Body of pancreas (tissue), 4 donors: ENCODE measurements at regions not wholly inside any gene's neighbourhood (a gene's known extent, or its start where the extent isn't known, plus 50 kb on each side); places are given as distances from the start of the nearest gene placed in this dataset.

ENCODE experiments used
- CTCF ChIP-seq, 7 experiments: fragments of 450-650 bp in 4 of 7; fragments of 200-600 bp in 3 of 7; sonication (generic) in 3 of 7; IDR thresholded peaks; one replicate each; pipeline ENCODE4 v1.5.1; 2016 to 2019; ENCODE audit warnings: antibody characterized with exemption in 7 of 7
- POLR2A ChIP-seq, 3 donors: fragments of 450-650 bp; IDR thresholded peaks; one replicate each; pipeline ENCODE4 v1.6.1; 2016; ENCODE audit warnings: antibody characterized with exemption in 3 of 3, mild to moderate bottlenecking in 2 of 3

- TF ChIP-seq CTCF (IDR thresholded peaks at IDR 0.05) (no peak), POLR2A (IDR thresholded peaks at IDR 0.05) (no peak)
These were observed 437.9 kb upstream of the BOD1L1 start for GRCh38 chr4:14065406-14065805.
